GM12891 (cell line): ENCODE measurements at regions not wholly inside any gene's neighbourhood (a gene's known extent, or its start where the extent isn't known, plus 50 kb on each side); places are given as distances from the start of the nearest gene placed in this dataset.

Experiments used
- PAX5 ChIP-seq: IDR thresholded peaks from 2 replicates; pipeline ENCODE4 v1.6.1; 2011; ENCODE audit warnings: low read length, moderate library complexity, mild to moderate bottlenecking; ENCODE audit not compliant: insufficient read depth, severe bottlenecking
- POLR2A ChIP-seq: IDR thresholded peaks from 2 replicates; pipeline ENCODE4 v1.6.1; 2011; ENCODE audit warnings: low read depth, low read length, control low read depth
- POLR2AphosphoS5 ChIP-seq: IDR thresholded peaks from 2 replicates; pipeline ENCODE4 v1.6.1; 2011; ENCODE audit warnings: low read depth, low read length, control low read depth
- POU2F2 ChIP-seq: IDR thresholded peaks from 2 replicates; pipeline ENCODE4 v1.6.1; 2011; ENCODE audit warnings: low read depth, mild to moderate bottlenecking, control low read depth, low read length, moderate library complexity
- SPI1 ChIP-seq: IDR thresholded peaks from 2 replicates; pipeline ENCODE4 v1.6.1; 2011; ENCODE audit warnings: low read depth, low read length, control low read depth
- TAF1 ChIP-seq: IDR thresholded peaks from 2 replicates; pipeline ENCODE4 v1.6.1; 2011; ENCODE audit warnings: low read depth, low read length, control low read depth

DNA sequence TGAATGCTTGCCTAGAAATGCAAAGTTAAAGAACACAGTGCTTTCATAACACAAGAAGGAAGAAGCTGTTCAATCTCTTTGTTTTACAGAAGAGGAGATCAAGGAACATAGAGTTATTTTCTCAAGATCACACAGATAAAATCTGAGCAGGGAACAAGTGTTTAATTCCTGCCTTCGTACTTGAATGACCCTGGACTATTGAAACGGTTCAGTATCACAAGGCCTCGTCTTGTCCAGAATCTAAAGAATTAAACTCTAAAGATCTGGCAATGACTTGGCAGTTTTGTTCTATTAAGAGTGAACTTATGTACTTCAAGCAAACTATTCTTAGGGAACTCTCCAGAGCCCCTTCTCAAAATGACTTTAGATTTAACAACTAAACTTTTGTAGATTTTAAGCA lies 97.7 kb downstream of the ANXA5 start:
- no peak for TF ChIP-seq POLR2AphosphoS5
- no peak for TF ChIP-seq POLR2A
- no peak for TF ChIP-seq TAF1
- TF ChIP-seq PAX5, result no peak
- TF ChIP-seq POU2F2, result no peak
- TF ChIP-seq SPI1, result no peak
